ENCODE measurements at regions not wholly inside any gene's neighbourhood (a gene's known extent, or its start where the extent isn't known, plus 50 kb on each side); places are given as distances from the start of the nearest gene placed in this dataset.

GRCh38 chr15:69829974-69830373 is 267.7 kb downstream of the TLE3 start:
- H2AK5ac ChIP-seq (ENCODE audit: low read length, severe bottlenecking): no peak overlapping the region
- no peaks in the 10 kb centered on the region for H3K36me3 ChIP-seq (ENCODE audit: control insufficient read depth in 1 of 2, insufficient read depth in 2 of 2, low read depth in 1 of 2, low read length in 2 of 2)
- no peak overlapping the region for H2BK120ac ChIP-seq (ENCODE audit: low read depth, low read length)
- H3K4me1 ChIP-seq (ENCODE audit: control insufficient read depth, insufficient read depth, low read depth, low read length): peaks cover 10% of the 10 kb centered on the region
- H2BK15ac ChIP-seq (ENCODE audit: low read depth, poor library complexity, severe bottlenecking): no peak overlapping the region
- no peak for DNase-seq
- H3K14ac ChIP-seq (ENCODE audit: low read length in 2 of 2): no peak overlapping the region
- no peak overlapping the region for H3K23ac ChIP-seq (ENCODE audit: low read length in 2 of 2)
- no peak overlapping the region for H4K91ac ChIP-seq (ENCODE audit: low read length)
- H3K79me1 ChIP-seq (replicated peaks; ENCODE audit: low read length, poor library complexity, severe bottlenecking): no peaks in the 10 kb centered on the region
- H3K4ac ChIP-seq (ENCODE audit: low read depth in 1 of 2, low read length in 2 of 2): no peak overlapping the region
- no peak overlapping the region for H3K4me2 ChIP-seq (ENCODE audit: low read length, poor library complexity, severe bottlenecking)
- no peak overlapping the region for H3K9ac ChIP-seq (ENCODE audit: low read length)
- H3K27me3 ChIP-seq (ENCODE audit: control insufficient read depth in 1 of 2, insufficient read depth in 1 of 2, low read length in 2 of 2): peaks cover 13 to 75% of the 10 kb centered on the region in 2 experiments
- no peaks in the 10 kb centered on the region for H3K9me3 ChIP-seq (ENCODE audit: control insufficient read depth, low read length)
- H2AFZ ChIP-seq (ENCODE audit: low read depth, low read length): no peak overlapping the region
- H3K18ac ChIP-seq (ENCODE audit: low read depth in 1 of 2, low read length in 2 of 2): peak overlapping the region; percentile 0 to 37
- no peak overlapping the region for H3K4me3 ChIP-seq (ENCODE audit: insufficient read depth in 1 of 2, low read depth in 1 of 2, low read length in 2 of 2)
- WGBS: 96% methylated on average over 3 of the region's 3 CpGs
- peak overlapping the region in 1 of 2 experiments; percentile 54 for H2BK12ac ChIP-seq (ENCODE audit: low read length in 2 of 2)
- H2BK5ac ChIP-seq (ENCODE audit: low read depth, low read length, poor library complexity, severe bottlenecking): no peak overlapping the region
- no peak overlapping the region for H4K8ac ChIP-seq (ENCODE audit: low read length)
- no peak overlapping the region for H3K27ac ChIP-seq (ENCODE audit: low read length, poor library complexity, severe bottlenecking)

GRCh38 chr15:69830430-69830829 is 267.3 kb downstream of the TLE3 start:
- Histone ChIP-seq H2AFZ (ENCODE audit: low read depth, low read length) (no peak overlapping the region), H3K9ac (ENCODE audit: low read length) (no peak overlapping the region), H2BK15ac (ENCODE audit: low read depth, poor library complexity, severe bottlenecking) (no peak overlapping the region), H2BK5ac (ENCODE audit: low read depth, low read length, poor library complexity, severe bottlenecking) (no peak overlapping the region), H3K27me3 (ENCODE audit: control insufficient read depth in 1 of 2, insufficient read depth in 1 of 2, low read length in 2 of 2) (peaks cover 17 to 75% of the 10 kb centered on the region in 2 experiments), H3K27ac (ENCODE audit: low read length, poor library complexity, severe bottlenecking) (no peak overlapping the region), H2BK120ac (ENCODE audit: low read depth, low read length) (no peak overlapping the region), H3K23ac (ENCODE audit: low read length in 2 of 2) (no peak overlapping the region), H3K36me3 (ENCODE audit: control insufficient read depth in 1 of 2, insufficient read depth in 2 of 2, low read depth in 1 of 2, low read length in 2 of 2) (no peaks in the 10 kb centered on the region), H2BK12ac (ENCODE audit: low read length in 2 of 2) (peak overlapping the region in 1 of 2 experiments; percentile 54), H3K4ac (ENCODE audit: low read depth in 1 of 2, low read length in 2 of 2) (no peak overlapping the region), H3K79me1 (replicated peaks; ENCODE audit: low read length, poor library complexity, severe bottlenecking) (no peaks in the 10 kb centered on the region), H3K18ac (ENCODE audit: low read depth in 1 of 2, low read length in 2 of 2) (peak overlapping the region in 1 of 2 experiments; percentile 37), H2AK5ac (ENCODE audit: low read length, severe bottlenecking) (no peak overlapping the region), H4K8ac (ENCODE audit: low read length) (no peak overlapping the region), H3K9me3 (ENCODE audit: control insufficient read depth, low read length) (no peaks in the 10 kb centered on the region), H3K4me3 (ENCODE audit: insufficient read depth in 1 of 2, low read depth in 1 of 2, low read length in 2 of 2) (no peak overlapping the region), H4K91ac (ENCODE audit: low read length) (no peak overlapping the region), H3K14ac (ENCODE audit: low read length in 2 of 2) (no peak overlapping the region), H3K4me2 (ENCODE audit: low read length, poor library complexity, severe bottlenecking) (no peak overlapping the region), H3K4me1 (ENCODE audit: control insufficient read depth, insufficient read depth, low read depth, low read length) (peaks cover 10% of the 10 kb centered on the region)
- no peak for DNase-seq
- 73% methylated on average over 4 of the region's 4 CpGs for WGBS

- Histone ChIP-seq H2AFZ (ENCODE audit: low read depth, low read length) (no peak overlapping the region), H2BK12ac (ENCODE audit: low read length in 2 of 2) (peak overlapping the region in 1 of 2 experiments; percentile 23), H3K4ac (ENCODE audit: low read depth in 1 of 2, low read length in 2 of 2) (no peak overlapping the region), H2BK15ac (ENCODE audit: low read depth, poor library complexity, severe bottlenecking) (no peak overlapping the region), H3K4me1 (ENCODE audit: control insufficient read depth, insufficient read depth, low read depth, low read length) (peaks cover 10% of the 10 kb centered on the region), H2BK5ac (ENCODE audit: low read depth, low read length, poor library complexity, severe bottlenecking) (no peak overlapping the region), H3K79me1 (replicated peaks; ENCODE audit: low read length, poor library complexity, severe bottlenecking) (no peaks in the 10 kb centered on the region), H3K14ac (ENCODE audit: low read length in 2 of 2) (no peak overlapping the region), H3K18ac (ENCODE audit: low read depth in 1 of 2, low read length in 2 of 2) (no peak overlapping the region), H3K27me3 (ENCODE audit: control insufficient read depth in 1 of 2, insufficient read depth in 1 of 2, low read length in 2 of 2) (peaks cover 21 to 76% of the 10 kb centered on the region in 2 experiments), H3K4me3 (ENCODE audit: insufficient read depth in 1 of 2, low read depth in 1 of 2, low read length in 2 of 2) (no peak overlapping the region), H4K8ac (ENCODE audit: low read length) (no peak overlapping the region), H3K27ac (ENCODE audit: low read length, poor library complexity, severe bottlenecking) (no peak overlapping the region), H3K9ac (ENCODE audit: low read length) (no peak overlapping the region), H3K36me3 (ENCODE audit: control insufficient read depth in 1 of 2, insufficient read depth in 2 of 2, low read depth in 1 of 2, low read length in 2 of 2) (no peaks in the 10 kb centered on the region), H3K4me2 (ENCODE audit: low read length, poor library complexity, severe bottlenecking) (no peak overlapping the region), H4K91ac (ENCODE audit: low read length) (no peak overlapping the region), H3K23ac (ENCODE audit: low read length in 2 of 2) (no peak overlapping the region), H3K9me3 (ENCODE audit: control insufficient read depth, low read length) (no peaks in the 10 kb centered on the region), H2BK120ac (ENCODE audit: low read depth, low read length) (no peak overlapping the region), H2AK5ac (ENCODE audit: low read length, severe bottlenecking) (no peak overlapping the region)
- DNase-seq: no peak
- WGBS: 74% methylated on average over 4 of the region's 4 CpGs
Measured at GRCh38 chr15:69830876-69831275, 266.8 kb downstream of the TLE3 start.

- Histone ChIP-seq H2AFZ (ENCODE audit: low read depth, low read length) (no peak overlapping the region), H4K91ac (ENCODE audit: low read length) (no peak overlapping the region), H3K4ac (ENCODE audit: low read depth in 1 of 2, low read length in 2 of 2) (no peak overlapping the region), H3K18ac (ENCODE audit: low read depth in 1 of 2, low read length in 2 of 2) (no peak overlapping the region), H3K14ac (ENCODE audit: low read length in 2 of 2) (no peak overlapping the region), H3K23ac (ENCODE audit: low read length in 2 of 2) (no peak overlapping the region), H3K9ac (ENCODE audit: low read length) (no peak overlapping the region), H3K36me3 (ENCODE audit: control insufficient read depth in 1 of 2, insufficient read depth in 2 of 2, low read depth in 1 of 2, low read length in 2 of 2) (no peaks in the 10 kb centered on the region), H4K8ac (ENCODE audit: low read length) (no peak overlapping the region), H2BK12ac (ENCODE audit: low read length in 2 of 2) (no peak overlapping the region), H3K79me1 (replicated peaks; ENCODE audit: low read length, poor library complexity, severe bottlenecking) (no peaks in the 10 kb centered on the region), H2BK120ac (ENCODE audit: low read depth, low read length) (no peak overlapping the region), H3K27me3 (ENCODE audit: control insufficient read depth in 1 of 2, insufficient read depth in 1 of 2, low read length in 2 of 2) (peaks cover 35 to 84% of the 10 kb centered on the region in 2 experiments), H2BK5ac (ENCODE audit: low read depth, low read length, poor library complexity, severe bottlenecking) (no peak overlapping the region), H3K4me3 (ENCODE audit: insufficient read depth in 1 of 2, low read depth in 1 of 2, low read length in 2 of 2) (no peak overlapping the region), H3K4me2 (ENCODE audit: low read length, poor library complexity, severe bottlenecking) (no peak overlapping the region), H3K4me1 (ENCODE audit: control insufficient read depth, insufficient read depth, low read depth, low read length) (peaks cover 3% of the 10 kb centered on the region), H2AK5ac (ENCODE audit: low read length, severe bottlenecking) (no peak overlapping the region), H2BK15ac (ENCODE audit: low read depth, poor library complexity, severe bottlenecking) (no peak overlapping the region), H3K9me3 (ENCODE audit: control insufficient read depth, low read length) (no peaks in the 10 kb centered on the region), H3K27ac (ENCODE audit: low read length, poor library complexity, severe bottlenecking) (no peak overlapping the region)
- WGBS: 95% methylated on average over 4 of the region's 5 CpGs
- no peak for DNase-seq
Measured at GRCh38 chr15:69834267-69834666, 263.4 kb downstream of the TLE3 start.
